ENCODE measurements at regions not wholly inside any gene's neighbourhood (a gene's known extent, or its start where the extent isn't known, plus 50 kb on each side); places are given as distances from the start of the nearest gene placed in this dataset.
"Not testable (repeated sequence)": the region's sequence is repeated elsewhere in the genome, so short reads cannot be mapped to it uniquely, and the experiment has no call there.

DNA sequence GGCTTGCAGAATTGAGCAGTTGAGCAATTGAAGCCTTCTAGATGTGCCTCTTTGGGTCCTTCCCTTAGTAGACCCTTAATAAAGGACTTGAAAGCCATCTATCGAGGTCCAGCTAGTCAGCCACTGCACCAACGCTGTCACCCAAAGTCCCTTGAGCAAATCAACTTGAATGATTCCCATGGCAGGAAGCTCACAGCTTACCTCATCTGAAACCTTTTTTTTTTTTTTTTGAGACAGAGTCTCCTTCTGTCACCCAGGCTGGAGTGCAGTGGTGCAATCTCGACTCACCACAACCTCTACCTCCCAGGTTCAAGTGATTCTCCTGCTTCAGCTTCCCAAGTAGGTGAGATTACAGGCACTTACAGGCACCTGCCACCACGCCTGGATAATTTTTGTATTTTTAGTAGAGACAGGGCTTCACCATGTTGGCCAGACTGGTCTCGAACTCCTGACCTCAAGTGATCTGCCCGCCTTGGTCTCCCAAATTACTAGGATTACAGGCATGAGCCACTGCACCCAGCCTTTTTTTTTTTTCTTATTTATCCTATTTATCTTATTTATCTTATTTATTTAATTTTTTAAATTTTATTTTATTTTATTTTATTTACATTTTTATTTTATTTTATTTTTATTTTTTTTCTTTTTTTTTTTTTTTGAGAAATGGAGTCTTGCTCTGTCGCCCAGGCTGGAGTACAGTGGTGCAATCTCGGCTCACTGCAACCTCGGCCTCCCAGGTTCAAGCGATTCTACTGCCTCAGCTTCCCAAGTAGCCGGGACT, 143.8 kb downstream of the NUFIP1 start:
- DNase-seq: not testable (repeated sequence)

DNA sequence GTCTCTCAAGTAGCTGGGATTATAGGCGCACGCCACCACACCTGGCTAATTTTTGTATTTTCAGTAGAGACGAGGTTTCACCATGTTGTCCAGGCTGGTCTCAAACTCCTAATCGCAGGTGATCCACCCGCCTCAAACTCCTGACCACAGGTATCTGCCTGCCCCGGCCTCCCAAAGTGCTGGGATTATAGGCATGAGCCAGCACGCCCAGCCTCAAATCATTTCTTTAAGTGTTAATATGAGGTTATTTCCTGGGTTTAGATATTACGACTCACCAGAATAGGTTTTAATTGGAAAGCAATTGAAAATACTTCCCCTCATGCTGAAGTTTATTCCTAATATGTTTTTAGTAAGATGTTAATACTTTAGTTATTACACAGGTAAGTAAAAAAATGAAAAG, 144.5 kb downstream of the NUFIP1 start:
- DNase-seq: no peak

DNA sequence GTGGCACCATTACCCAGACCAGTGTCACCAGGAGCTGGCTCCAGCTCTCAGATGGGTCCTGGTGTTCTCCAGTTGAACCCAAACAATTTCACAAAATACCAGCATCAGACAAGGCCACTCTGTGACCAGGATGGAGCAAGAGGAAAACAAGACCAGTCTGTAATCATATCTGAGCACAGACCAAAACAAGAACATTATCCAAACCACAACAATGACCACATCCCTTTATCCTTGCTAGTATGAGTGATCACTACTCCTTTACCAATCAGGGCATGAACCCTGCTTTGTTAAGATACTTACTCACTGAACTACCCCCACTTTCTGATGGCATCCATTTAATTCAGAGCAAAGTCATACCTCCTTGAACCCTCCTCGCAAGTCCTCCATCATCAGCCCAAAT, 145.9 kb downstream of the NUFIP1 start:
- DNase-seq: no peak

DNA sequence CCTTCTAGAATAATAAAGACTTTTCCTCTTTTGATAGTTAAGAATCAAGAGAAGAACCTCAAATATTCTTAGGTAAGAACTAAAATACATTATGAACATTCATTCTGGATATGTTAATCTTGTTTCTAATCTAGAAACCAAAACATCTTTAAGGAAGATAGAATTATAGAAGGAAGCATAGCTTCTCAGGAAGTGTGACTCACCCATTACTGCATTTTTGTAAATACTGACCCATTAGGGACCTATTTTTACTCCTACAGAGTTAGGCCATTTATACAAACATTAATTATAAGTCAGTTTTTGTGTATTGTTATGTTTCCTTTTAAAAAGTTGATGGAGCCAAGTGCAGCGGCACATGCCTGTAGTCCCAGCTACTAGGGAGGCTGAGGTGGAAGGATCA, 147.1 kb downstream of the NUFIP1 start:
- DNase-seq: no peak

DNA sequence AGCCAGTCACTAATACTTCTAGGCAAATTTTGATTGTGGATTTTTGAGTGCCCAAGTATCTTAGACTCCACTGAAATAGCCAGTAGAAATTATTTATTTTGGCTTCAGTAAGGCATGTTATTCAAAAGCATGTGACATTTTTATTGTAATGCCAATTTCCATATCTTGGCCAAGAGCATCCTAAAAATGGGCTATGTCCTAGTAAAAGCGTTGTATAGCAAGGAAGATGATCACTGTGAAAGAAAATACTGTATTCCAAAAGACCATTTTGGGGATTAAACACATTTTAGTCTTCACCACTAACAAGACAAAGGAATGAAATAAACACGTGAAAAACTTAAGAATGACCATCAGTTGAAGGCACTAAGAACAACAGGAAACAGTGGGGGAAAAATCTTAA, 149.1 kb downstream of the NUFIP1 start:
- DNase-seq: no peak

DNA sequence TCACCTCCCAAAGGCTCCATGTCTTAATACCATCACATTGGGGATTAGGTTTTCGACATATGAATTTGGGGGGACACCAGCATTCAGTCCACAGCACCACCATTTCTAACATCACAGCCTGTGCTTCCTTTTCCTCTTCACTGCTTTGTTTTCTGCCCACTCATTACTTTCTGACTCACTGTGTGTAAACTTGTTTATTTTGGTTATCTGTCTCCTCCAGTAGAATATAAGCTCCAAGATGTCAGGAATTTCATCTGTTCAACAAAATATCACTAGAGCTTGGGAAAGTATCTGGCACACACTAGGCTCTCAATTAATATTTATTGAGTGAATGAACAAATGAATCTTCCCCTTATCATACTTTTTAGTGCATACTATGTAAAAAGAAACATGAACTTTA, 152.0 kb downstream of the NUFIP1 start:
- DNase-seq: no peak

DNA sequence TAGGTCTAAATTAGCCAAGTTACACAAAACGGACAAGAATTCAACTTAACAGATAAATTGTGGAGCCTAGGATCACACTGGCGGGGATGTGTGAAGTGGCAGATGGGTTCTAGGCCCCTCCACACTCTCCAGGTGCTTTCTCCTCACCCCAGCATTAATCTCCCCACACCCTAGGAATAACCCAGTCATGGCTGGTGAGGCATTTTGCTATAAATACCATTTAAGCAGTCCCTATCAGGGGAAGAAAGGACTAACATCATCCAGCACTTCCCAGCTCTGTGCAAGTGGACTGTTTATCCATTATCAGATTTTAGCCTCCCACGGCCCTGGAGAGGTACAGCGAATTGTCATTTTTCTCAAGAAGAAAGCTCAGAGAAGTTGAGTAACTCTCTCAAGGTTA, 154.9 kb downstream of the NUFIP1 start:
- DNase-seq: no peak

DNA sequence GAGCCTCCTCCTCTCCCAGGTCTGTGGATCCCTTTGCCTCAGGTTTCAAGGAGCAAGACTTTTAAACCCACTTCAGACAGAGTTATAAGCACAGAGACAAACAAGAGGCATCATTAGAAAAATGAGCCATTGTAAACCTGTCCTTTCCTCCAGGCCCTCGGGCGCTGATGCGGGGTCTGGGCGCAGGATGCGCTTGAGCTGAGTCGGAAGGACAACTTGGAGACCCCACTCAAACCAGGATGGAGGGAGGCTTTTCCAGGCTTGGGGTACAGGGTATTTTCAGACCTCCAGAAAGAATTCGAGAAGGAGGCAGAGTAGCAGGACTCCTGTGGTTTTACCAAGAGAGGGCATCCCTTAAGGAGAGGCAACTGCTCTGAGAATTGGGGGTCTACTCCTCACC, 155.6 kb downstream of the NUFIP1 start:
- DNase-seq: no peak

DNA sequence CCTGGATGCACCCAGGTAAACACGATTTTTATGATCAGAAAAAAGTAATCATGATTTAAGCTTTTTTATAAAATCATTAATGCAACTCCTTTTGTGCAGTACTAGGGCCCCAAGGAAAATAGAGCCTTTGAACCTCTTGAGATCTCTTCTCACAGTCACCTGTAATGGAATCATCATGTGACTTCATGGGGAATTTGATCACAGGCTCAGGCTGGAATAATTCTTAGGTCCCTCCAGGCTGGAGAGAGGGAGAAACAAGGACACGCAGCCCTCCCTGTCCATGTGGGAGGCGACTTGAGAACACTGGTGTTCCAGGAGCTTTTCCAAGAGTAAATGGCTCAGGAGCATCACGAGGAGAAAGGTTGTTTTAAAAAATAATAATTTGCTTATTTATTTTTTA, 156.1 kb downstream of the NUFIP1 start:
- DNase-seq: no peak

DNA sequence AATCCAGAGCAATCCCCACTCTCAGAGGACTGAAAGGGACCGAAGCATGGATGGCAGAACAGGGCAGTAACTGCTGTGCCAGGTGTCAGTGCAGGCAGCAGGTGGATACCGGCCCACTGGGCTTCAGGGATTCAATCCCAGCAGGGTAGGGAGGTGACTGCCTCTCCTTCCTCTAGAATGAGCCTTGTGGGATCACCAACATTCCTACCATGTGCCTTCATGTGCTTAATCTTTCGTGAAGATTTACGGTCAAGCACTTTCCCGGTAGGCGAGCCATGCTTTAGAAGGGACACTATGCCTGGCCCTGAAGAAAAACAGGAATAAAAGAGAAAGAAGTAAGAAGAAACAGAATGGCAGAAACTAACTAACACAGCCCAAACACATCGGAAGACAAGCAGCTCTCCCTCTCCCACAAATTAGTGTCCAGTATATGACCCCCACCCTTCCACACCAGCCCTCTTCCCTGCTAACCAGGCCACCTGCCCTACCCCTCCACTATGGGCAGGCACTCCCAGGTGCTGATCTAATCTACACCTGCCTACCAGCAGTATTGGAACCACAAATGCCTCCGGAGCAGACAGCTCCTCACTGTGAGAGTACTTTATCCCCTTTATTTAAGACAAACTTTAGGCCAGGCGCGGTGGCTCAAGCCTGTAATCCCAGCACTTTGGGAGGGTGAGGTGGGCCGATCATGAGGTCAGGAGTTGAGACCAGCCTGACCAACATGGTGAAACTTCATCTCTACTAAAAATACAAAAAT, 162.5 kb downstream of the NUFIP1 start:
- DNase-seq: no peak

DNA sequence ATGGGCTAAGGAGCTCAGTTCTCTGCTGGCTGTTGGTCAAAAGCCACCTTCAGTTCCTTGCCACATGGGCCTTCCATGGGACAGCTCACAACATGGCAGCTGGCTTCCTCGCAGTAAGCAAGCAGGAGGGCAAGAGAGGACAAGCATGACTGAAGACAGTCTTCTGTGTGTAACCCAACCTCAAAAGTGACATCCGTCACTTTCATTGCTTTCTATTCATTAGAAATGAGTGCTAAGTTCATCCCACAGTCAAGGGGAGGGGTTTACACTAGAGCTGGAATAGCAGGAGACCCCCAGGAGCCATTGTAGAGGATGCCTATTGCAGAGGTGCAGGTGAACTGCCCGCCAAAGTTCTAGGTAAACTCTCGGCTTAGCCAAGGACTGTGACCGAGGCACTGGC, 163.3 kb downstream of the NUFIP1 start:
- DNase-seq: no peak

DNA sequence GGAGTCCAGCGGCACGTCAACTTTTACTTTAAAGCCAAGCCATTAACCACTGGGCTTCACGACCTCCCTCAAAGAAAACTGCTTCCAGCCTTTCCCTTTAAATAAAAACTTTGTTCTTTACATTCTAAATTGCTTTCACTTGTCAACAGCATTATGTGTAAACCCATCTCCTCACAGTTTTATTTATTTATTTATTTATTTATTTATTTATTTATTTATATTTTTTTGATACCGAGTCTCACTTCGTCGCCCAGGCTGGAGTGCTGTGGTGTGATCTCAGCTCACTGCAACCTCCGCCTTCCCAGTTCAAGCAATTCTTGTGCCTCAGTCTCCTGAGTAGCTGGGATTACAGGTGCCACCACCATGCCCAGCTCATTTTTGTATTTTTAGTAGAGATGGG, 165.7 kb downstream of the NUFIP1 start:
- DNase-seq: not testable (repeated sequence)

DNA sequence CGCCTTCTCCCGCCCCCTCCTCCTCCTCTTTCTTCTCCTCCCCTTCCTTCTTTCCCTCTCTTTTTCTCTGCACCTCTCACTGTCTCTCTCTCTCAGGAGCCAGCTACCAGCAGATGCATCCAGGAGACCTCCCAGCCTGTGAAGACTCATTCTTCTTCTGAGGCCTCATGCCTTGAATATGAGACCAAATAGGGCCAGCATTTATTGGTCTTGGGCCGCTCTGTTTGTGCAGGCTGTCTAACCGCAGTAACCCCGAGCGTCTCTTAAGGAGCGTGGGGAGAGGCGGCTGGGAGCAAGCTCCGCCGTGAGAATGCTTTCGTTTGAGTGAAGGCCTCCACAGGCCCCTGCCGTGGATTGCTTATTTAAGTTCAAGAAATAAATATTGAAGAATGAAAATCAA, 167.0 kb downstream of the NUFIP1 start:
- no peak for DNase-seq

DNA sequence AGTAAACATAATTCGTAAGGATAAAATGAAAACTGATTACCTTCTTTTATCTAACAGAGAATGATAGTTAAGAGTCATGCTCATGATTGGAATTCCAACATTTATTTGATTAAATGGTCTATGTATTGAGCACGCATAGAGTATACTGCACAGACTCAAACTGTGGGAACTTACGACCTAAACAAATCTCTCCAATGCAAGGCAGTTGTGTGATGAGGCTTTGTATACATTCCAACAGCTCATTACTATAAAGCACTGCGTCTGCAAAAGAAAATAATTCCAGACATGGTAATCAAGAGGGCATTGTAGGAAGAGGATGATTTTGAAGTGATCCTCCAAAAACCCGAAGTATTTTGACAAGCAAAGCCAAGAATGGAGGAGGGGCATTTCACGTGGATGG, 169.5 kb downstream of the NUFIP1 start:
- DNase-seq: no peak

DNA sequence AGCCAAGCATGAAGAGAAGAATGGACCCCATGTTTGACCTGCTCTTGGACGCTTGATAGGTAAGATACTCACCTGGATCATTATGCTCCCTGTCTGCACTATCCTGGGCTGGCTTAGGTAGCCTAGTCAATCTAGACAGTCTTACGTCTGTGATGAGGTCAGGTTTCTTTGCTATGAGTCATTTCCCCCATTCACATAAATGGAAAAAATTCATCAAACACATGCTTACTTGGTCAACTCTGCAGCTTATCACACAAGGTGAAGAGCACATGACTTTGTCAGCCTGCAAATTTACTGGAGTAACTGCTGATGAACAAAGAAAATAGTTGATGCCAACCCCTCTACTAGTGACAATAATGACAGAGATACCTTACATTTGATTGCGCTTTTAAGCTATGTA, 170.0 kb downstream of the NUFIP1 start:
- peak; percentile 77 for DNase-seq

DNA sequence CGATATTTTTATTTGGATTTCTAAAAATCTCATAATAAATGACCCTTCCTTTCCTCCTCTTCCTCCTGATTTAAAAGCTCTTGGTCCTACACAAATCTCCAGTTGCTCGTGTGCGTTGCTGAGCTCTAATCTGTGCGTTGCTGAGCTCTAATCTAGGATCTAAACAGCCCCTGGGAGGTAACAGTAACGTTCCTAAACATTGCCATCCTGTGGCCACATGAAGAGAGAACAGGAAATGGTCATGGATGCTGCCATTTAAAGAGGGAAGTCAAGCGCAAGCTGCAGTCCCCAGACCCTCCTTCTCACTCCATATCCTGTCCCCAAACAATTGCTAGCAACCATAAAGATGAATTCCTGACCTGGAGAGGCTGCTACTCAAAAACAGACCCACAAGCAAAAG, 170.8 kb downstream of the NUFIP1 start:
- peak; percentile 36 for DNase-seq

DNA sequence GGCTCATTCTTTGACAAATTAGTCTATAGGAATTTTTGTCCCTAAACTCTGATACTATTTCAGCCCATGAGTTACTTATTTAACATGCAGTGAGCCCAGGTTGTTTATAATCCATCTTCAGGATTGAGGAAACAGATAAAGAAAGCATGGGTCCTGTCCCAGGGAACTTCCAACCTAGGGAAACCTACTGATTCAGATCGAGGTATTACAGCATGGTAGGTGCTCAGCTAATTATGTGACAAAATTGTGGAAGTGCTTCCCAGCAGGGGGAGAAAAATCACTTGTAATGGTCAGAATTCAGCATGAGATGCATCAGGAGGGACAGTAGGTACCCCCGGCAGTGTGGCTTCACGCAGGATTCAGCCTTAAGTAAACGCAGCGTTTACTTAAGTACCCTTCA, 171.3 kb downstream of the NUFIP1 start:
- DNase-seq: no peak

DNA sequence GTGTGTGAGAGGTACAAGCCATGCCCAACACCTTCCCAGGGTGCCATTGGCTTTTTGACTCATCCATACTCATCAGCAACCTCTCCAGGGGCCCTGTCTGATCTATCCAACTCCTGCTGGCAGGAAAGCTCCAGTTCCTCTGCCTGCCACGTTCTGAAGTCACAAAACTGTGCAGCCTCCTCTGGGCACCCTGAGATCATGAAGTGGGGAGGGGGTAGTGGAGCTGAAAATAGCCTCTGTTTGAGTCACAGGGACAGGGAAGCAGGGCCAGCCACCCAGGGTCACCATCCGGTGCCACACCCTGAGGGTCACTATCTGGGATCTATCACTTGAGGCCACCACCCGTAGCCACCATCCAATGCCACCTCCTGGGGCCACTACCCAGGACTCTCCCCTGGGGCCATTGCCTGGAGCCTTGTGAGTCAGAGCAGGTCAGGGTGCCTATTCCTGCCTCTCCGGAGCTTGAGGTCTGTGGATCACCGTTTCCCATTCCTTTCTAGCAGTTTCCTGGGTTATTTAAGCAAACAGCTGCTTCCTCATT, 172.1 kb downstream of the NUFIP1 start:
- peak; percentile 7 for DNase-seq

DNA sequence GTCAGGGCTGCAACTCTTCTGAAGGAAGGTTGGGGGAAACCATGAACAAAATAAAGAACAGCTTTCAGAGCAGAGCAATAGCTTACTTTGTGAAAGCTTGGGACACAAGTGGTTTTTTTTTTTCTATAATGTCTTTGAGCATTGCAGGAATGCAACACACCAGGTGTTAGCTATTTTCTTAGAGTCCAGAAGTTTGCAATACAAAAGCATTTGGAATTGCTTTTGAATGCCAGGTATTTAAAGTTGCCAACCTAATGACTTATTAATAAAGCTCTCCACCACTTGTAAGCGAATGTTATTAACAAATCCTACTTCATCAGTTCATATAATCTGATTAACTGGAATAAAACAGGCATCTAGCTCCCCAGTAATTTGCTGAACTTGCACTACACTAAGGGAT, 172.6 kb downstream of the NUFIP1 start:
- DNase-seq: no peak

DNA sequence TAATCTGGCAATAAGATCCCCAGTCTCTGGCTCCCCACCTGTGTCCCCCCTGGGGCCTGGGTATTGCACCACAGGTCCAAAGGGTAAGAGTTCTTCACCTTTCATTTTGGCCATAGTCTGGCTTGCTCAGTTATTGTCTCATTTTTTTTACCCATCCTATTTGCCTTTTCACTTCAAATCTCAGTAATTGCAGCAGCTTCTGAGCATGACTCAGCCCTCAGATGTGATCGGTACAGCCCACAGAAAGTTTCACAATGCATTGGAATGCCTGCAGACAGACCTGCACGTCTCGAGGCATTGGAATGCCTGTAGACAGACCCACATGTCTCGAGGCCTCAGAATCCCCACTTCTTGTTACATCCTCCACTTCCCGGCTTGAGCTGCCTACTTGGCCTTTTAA, 173.6 kb downstream of the NUFIP1 start:
- DNase-seq: no peak

DNA sequence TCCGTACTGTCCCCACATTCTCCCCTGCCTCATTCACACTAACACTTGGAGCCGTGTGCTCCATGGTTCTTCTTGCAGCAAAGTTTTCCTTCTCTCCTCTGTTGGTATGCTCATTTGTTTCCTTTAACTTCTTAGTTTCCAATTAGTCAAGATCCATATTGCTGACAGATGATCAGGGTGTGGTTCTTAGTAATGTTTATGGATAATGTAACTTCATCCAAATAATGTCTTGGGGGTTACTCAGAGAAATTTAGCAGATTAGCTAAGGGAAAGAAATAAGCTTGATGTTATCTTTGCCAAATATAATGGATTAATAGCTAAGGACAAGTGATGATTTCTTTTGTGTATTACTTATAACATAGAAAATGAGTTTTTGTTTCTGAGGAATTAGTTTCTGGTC, 174.4 kb downstream of the NUFIP1 start:
- no peak for DNase-seq

DNA sequence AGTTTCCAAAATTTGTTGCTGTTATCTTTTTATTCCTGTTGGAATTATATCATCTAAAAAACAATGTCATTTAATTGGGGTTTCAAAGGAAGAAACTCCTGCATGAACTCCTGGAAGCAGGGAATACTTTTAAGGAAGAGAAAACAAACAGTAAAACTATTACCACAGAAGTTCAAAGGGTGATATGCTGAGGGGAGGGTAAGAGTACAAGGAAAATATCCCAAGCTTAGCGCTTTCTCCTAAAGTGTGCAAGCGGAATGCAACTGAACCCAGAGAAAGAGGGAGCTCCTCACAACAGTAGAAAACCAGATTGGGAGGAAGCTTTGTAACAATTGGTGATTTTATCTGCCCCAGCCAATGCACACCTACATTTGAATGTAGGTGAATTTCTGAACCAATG, 175.1 kb downstream of the NUFIP1 start:
- DNase-seq: no peak

DNA sequence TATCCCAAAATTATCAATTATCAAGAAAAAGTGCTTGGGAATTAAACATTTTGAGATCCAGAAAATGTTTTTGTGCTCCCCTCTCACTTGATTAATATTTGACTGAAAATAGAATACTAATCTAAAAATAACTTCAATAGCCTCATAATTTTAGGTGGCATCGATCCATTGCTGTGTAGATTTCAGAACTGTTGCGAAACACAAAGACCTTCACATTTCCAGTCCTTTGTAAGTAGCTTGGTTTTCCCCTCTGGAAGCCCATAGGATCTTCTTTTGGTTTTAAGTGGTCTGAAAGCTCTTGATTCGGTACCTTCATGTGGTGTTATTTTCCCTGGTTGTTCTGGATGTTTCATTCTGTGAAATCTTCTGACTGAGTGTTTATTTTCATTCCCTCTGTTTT, 176.5 kb downstream of the NUFIP1 start:
- DNase-seq: no peak

DNA sequence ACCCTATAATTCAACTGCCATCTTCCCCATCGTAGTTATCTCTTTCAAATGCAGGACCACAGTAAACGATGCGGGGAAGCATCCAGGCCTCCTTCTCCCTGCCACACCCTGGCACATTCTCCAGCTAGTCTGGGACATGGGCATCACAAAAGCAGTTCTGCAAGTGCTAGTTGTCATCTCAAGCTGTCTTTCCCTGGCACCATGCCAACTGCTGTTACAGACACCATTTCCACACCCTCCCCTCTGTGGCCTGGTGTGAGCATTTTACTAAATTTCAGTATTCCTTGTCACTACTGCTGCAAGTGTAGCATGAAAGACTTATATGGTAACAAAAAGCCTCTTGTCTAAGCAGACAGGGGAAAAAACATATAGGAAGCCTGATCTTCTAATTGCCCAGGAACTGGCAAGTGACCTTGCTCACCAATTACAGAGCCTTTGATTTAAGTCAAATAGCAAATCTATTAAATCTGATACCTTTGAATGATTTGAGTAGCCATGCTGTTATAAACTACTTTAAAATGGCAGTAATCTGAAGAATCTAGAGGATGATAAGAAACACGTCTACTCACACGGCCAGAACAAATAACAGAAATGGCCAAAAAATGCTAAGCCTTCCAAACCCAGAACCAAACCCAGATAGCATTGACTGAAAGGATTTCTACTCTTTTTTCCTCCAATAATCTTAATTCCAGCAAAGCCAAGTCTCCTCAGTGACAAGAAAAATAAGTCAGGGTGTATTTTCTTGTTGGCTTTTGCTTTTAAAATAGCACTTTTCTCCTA, 179.0 kb downstream of the NUFIP1 start:
- peak; percentile 73 for DNase-seq
